Right lobe of liver (tissue), 4 donors: ENCODE measurements at regions not wholly inside any gene's neighbourhood (a gene's known extent, or its start where the extent isn't known, plus 50 kb on each side); places are given as distances from the start of the nearest gene placed in this dataset.

ENCODE experiments used
- POLR2A ChIP-seq: fragments of 450-650 bp; IDR thresholded peaks from one replicate; pipeline ENCODE4 v1.6.1; 2017; ENCODE audit warnings: antibody characterized with exemption, mild to moderate bottlenecking
- TF ChIP-seq, protein P1 (sequence below), 4 donors: fragments of 200-600 bp in 3 of 4; fragments of 450-650 bp in 1 of 4; IDR thresholded peaks; one replicate each; pipeline versions ENCODE4 v1.5.1 to v1.8.0; 2016 to 2022; ENCODE audit warnings: antibody characterized with exemption in 4 of 4, mild to moderate bottlenecking in 2 of 4
- donor health status: DM: no; HTN: no; CAD: no.
- donor health status: DM: no; HTN: no; CAD: no.
- donor health status: DM: no; HTN: yes; CAD: no.

DNA sequence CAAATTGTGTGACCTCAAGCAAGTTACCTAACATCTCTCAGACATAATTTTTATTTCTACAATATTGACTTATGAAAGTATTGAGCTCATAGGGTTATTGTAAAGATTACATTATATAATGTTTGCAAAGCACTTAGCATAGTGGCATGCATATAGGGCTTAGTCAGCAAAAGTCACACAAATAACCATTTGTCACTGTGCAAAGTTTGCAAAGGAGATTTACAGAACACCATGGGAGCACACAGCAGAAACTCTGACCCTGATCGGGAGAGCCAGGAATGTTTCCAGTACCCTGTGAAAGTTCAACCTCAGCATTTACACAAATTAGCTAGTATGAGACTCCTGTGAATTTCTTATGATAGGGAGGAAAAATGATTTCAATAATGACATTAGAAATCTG lies 804.6 kb upstream of the RAG2 start:
- TF ChIP-seq POLR2A, result no peak
- TF ChIP-seq, protein P1, sequence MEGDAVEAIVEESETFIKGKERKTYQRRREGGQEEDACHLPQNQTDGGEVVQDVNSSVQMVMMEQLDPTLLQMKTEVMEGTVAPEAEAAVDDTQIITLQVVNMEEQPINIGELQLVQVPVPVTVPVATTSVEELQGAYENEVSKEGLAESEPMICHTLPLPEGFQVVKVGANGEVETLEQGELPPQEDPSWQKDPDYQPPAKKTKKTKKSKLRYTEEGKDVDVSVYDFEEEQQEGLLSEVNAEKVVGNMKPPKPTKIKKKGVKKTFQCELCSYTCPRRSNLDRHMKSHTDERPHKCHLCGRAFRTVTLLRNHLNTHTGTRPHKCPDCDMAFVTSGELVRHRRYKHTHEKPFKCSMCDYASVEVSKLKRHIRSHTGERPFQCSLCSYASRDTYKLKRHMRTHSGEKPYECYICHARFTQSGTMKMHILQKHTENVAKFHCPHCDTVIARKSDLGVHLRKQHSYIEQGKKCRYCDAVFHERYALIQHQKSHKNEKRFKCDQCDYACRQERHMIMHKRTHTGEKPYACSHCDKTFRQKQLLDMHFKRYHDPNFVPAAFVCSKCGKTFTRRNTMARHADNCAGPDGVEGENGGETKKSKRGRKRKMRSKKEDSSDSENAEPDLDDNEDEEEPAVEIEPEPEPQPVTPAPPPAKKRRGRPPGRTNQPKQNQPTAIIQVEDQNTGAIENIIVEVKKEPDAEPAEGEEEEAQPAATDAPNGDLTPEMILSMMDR (IDR thresholded peaks at IDR 0.05), result no peak
